Astrocyte of the cerebellum (primary cell): ENCODE measurements at regions not wholly inside any gene's neighbourhood (a gene's known extent, or its start where the extent isn't known, plus 50 kb on each side); places are given as distances from the start of the nearest gene placed in this dataset.
"Not testable (repeated sequence)": the region's sequence is repeated elsewhere in the genome, so short reads cannot be mapped to it uniquely, and the experiment has no call there.

Source experiments
- DNase-seq: peaks from one replicate; pipeline ENCODE4 v3.0.0-alpha.2; 2011; ENCODE audit warnings: low read depth
- H3K4me3 ChIP-seq: 2 replicates; pipeline ENCODE4 v1.5.1; 2011; ENCODE audit warnings: mild to moderate bottlenecking, low read depth, low read length, moderate library complexity
- in situ Hi-C: cut with HindIII; loops from 2 replicates; pipeline ENCODE4 v1.10.0; 2017; ENCODE audit warnings: low sequenced_read_pairs
- TF ChIP-seq, protein P1 (sequence below): IDR thresholded peaks from 2 replicates; pipeline ENCODE4 v1.5.1; 2012; ENCODE audit warnings: low read length, low read depth, moderate library complexity, mild to moderate bottlenecking; ENCODE audit errors: missing control alignments

DNA sequence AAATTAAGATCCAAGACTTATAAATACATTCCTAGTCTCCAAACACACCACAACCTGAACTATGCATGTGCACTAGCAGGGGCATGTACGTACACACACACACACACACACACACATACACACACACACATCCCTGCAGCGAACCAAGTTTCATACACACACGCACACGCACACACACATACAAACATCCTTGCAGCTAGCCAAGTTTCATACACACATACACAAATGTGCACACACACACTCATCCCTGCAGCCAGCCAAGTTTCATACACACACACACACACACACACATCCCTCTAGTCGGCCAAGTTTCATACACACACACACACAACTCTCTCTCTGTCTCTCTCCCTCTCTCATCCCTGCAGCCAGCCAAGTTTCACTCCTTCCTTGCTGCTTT lies 82.7 kb upstream of the WIPF3 start:
- DNase-seq: peak; percentile 29
- TF ChIP-seq, protein P1, sequence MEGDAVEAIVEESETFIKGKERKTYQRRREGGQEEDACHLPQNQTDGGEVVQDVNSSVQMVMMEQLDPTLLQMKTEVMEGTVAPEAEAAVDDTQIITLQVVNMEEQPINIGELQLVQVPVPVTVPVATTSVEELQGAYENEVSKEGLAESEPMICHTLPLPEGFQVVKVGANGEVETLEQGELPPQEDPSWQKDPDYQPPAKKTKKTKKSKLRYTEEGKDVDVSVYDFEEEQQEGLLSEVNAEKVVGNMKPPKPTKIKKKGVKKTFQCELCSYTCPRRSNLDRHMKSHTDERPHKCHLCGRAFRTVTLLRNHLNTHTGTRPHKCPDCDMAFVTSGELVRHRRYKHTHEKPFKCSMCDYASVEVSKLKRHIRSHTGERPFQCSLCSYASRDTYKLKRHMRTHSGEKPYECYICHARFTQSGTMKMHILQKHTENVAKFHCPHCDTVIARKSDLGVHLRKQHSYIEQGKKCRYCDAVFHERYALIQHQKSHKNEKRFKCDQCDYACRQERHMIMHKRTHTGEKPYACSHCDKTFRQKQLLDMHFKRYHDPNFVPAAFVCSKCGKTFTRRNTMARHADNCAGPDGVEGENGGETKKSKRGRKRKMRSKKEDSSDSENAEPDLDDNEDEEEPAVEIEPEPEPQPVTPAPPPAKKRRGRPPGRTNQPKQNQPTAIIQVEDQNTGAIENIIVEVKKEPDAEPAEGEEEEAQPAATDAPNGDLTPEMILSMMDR: no peak
- in situ Hi-C loops: no loop called here
- H3K4me3 ChIP-seq: no peak overlapping the region

DNA sequence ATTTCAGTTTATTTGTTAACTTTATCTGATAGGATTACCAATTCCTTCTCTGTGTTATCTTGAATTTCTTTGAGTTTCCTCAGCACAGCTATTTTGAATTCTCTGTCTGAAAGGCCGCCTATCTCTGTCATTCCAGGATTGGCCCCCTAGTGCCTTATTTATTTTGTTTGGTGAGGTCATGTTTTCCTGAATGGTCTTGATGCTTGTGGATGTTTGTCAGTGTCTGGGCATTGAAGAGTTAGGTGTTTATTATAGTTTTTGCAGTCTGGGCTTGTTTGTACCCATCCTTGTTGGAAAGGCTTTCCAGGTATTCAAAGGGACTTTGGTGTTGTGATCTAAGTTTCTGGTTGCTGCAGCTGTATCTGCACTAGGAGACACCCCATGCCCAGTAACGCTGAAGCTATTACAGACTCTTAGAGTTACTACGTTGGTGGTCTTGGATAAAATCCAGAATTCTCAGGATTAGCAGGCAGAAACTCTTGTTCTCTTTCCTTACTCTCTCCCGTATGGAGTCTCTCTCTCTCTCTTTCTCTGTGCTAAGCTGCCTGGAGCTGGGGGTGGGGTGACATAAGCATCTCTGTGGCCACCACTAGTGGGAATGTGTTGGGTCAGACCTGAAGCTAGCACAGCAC lies 76.7 kb upstream of the WIPF3 start:
- in situ Hi-C loops: loop anchor here (25.0 kb wide), 1 partner anchor 333 kb away; no protein-coding TSS in a partner anchor
- not testable (repeated sequence) for H3K4me3 ChIP-seq
- DNase-seq: peak; percentile 16

DNA sequence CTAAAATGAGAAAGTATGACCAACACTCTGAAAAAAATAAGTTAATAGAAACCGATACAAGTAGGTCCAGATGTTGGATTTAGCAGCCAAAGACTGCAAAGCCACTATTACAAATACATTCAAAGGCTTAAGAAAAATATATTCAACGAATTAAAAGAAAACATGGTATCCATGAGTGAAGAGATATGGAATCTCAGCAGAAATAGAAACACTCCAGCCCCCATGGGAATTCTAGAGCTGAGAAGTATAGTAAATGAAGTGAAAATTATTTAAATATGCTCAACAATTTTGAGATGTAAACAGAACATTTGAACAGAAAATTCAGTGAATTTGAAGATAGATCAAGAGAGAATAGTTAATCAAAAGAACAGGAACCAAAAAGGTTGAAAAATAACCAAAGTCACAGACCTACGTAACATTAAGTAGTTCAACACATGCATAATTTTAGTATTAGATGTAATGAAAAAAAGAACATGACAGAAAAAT lies 72.0 kb upstream of the WIPF3 start:
- no peak for DNase-seq
- TF ChIP-seq, protein P1: no peak
- no peak overlapping the region for H3K4me3 ChIP-seq
- in situ Hi-C loops: loop anchor here (25.0 kb wide), 1 partner anchor 328 kb away; no protein-coding TSS in a partner anchor

DNA sequence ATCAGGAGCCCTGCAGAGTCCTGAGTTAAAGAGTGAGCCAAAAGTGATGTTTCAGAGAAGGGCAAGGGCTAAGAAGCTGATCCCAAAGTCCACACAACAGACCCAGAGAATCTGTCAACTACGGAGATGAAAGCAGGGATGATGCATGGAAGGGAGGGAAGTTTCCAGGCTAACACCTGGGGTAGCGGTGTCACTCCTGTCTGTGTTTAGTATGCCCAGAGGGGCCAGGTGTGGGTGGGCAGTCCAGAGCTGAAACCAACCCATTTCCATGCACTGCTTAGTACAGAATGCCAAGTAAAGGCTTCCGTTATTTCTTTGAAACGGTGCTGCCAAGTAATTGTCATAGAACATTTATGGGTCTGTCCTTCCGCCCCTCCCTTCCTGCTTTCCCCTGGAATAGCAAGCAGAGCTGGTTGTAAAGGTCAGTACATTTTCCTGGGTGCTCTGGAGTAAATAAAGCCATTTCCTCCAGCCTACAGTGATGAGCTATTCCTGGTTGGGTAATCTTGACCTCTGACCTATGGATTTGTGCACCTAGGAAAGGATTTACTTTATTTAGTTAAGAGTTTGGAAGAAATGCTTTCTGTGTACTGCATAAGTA lies 58.6 kb upstream of the WIPF3 start:
- not testable (repeated sequence) for H3K4me3 ChIP-seq, DNase-seq
- in situ Hi-C loops: loop anchor here (25.0 kb wide), 1 partner anchor 315 kb away; no protein-coding TSS in a partner anchor

DNA sequence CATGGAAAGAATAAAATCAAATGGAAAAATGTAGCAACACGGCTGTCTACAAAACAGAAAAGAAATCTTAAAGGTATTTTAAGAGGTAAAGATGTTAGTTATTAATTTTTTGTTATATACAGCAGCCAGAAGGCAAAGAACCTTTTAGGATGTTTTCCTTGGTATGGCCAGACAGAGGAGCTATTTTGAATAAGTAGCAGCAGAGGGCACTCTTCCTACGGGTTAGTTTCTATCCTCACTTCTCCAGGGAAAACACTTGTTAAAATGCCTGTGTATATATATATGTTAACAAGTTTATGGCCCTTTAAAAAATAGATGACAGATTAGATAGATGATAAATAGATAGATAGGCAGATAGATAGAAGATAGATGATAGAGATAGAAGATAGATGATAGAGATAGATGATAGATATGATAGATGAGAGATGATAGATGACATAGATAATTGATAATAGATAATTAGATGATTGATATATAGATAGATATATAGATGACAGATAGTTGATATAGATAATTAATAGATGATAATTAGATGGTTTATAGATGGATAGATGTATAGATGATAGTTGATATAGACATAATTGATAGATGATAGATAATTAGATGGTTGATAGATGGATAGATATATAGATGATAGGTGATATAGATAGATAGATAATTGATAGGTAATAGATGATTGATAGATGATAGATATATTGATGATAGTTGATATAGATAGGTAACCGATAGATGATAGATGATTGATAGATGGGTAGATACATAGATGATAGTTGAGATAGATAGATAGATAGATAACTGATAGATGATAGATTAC lies 57.8 kb upstream of the WIPF3 start:
- TF ChIP-seq, protein P1: peak; percentile 58
- peak; percentile 27 for DNase-seq
- no peak overlapping the region for H3K4me3 ChIP-seq
- in situ Hi-C loops: loop anchor here (25.0 kb wide), 1 partner anchor 314 kb away; no protein-coding TSS in a partner anchor

DNA sequence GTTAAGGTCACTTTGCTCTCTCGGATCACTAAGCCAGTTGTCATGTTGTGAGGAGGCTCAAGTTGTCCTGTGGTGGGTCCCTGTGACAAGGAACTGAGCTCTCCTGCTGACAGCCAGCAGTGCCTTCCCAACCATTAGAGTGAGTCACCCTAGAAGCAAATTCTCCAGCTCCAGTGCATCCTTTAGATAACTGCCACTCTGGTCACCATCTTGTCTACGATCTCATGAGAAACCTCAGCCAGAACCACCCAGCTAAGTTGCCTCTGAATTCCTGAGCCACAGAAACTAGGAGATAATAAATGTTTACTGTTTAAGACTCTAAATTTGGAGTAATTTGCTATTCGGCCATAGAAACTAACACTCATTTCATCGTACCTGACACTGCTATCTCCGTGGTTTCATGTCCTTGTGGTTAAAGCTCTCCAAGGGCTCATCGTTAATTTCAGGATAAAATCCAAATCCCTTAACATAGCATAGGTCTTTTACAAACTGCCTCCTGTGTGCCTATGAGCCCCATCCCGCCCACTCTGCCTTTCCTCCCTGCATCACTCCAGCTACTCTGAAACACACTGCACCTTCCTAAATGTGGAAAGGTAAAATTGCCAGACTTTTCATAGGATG lies 56.5 kb upstream of the WIPF3 start:
- H3K4me3 ChIP-seq: no peak overlapping the region
- TF ChIP-seq, protein P1: no peak
- in situ Hi-C loops: loop anchor here (25.0 kb wide), 1 partner anchor 312 kb away; no protein-coding TSS in a partner anchor
- DNase-seq: no peak

DNA sequence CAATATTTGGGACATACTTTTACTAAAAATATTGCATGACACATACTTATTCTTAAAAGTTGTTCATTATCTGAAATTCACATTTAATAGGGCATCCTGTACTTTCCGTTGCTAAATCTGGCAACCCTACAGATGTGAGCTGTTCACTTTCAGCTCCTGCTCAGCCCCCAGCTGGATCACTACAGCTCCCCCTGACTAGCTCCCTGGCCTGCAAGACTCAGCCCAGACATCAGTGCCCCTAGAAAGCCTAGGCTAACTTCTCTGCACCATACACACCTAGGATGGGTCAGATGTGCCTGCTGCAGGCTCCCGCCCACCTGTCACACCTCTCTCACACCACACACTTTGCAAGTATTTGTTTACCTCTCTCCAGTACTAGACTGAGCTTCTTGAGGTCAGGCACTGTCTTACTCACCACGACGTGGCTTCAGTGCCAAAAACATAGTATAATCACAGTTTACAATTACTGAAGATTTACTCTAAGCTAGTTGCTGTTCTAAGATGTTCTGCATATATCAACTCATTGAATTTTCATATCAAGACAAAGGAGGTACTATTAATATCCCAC lies 55.9 kb upstream of the WIPF3 start:
- in situ Hi-C loops, H3K4me3 ChIP-seq, DNase-seq: not testable (repeated sequence)

DNA sequence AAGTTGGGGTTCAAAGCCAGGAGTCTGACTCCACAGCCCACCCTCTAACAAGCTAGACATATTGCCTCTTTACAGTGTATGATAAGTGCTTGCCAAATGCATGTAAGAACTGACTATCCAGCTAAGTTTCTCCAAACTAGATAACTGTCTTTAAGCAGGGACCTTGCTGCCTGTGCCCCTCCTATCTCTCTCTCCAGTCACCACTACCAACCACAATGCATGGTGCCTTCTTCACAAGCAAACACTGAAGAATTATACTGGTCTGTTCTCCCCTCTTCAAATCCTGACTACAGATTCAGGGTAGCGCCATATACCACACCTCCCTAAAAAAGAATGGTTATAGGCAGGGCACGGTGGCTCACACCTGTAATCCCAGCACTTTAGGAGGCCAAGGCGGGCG lies 55.3 kb upstream of the WIPF3 start:
- H3K4me3 ChIP-seq, DNase-seq, in situ Hi-C loops: not testable (repeated sequence)
